Stimulated activated CD8-positive, alpha-beta memory T cell treated with anti-CD3 and anti-CD28 coated beads, Interleukin-12 subunit alpha, Interleukin-12 subunit beta, amount 100 ng/mL, for 4 hours (primary cell): ENCODE measurements at regions not wholly inside any gene's neighbourhood (a gene's known extent, or its start where the extent isn't known, plus 50 kb on each side); places are given as distances from the start of the nearest gene placed in this dataset.

Source experiments
- DNase-seq: peaks from one replicate; pipeline ENCODE4 v3.0.0-alpha.2; 2020; ENCODE audit warnings: low read depth

- DNase-seq, result no peak
These were observed 160.4 kb upstream of the PWP1 start for GRCh38 chr12:107525063-107525718.

- no peak for DNase-seq
These were observed 159.7 kb upstream of the PWP1 start for GRCh38 chr12:107525719-107526554.

DNA sequence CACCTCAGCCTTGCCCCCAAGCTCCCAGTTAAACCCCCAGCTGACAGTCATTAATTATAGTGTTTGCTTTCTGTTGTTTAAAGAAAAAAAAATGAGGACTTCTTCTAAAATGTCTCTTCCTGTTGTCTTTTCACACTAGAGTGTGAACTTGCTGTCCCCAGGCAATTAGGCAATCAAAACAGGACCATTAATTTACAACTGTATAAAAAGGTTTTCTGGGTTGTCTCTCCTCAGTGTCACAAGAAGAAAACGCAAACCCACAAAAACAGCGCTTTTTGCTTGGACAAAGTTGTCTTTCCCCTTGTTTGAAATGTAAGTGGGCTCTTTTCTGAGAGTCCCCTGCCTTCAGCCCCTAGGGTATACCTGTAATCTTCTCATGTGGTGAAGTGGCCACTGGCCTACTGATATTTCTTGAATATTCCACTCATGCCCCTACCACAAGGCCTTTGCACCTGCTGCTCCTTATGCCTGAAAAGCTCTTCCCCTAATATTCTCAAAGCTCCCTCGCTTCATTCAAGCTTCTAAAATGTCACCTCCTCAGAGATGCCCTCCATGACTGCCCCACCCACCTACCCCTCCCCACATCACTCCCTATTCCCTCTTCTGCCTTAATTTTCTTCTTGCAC is 158.9 kb upstream of the PWP1 start:
- no peak for DNase-seq

DNA sequence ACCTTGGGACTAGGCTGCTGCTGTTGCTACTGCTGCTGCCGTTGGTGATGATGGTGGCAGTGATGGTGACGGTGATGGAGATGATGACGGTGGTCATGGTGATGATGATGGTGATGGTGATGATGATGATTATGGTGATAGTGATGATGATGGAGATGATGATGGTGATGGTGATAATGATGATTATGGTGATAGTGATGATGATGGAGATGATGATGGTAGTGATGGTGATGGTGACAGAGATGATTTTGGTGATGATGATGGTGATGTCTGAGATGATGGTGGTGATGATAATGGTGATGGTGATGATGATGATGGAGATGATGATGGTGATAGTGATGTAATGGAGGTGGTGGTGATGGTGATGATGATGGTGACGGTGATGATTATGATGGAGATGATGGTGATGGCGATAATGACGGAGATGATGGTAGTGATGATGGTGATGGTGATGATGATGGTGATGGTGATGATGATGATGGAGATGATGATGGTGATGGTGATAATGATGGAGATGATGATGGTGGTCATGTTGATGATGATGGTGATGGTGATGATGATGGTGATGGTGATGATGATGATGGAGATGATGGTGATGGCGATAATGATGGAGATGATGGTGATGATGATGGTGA is 156.8 kb upstream of the PWP1 start:
- no peak for DNase-seq

DNA sequence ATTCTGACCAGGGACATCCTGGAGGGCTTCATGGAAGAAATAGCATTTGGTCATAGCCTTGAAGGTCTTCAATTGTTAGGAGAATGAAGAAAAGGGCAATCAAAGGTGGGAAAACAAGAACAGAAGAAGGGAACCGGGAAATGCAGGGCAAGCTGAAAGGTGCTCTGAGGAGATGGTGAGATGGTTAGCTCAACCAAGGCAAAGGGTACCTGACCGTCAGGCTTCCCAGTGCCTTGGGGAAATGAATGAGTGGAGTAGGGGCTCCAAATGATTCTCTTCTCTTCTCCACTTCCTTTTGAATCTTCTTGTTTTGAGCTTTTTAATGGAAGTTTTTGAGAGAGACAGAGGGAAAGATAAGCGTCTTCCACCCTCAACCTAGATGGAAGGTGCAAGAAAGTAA is 155.6 kb upstream of the PWP1 start:
- no peak for DNase-seq

DNA sequence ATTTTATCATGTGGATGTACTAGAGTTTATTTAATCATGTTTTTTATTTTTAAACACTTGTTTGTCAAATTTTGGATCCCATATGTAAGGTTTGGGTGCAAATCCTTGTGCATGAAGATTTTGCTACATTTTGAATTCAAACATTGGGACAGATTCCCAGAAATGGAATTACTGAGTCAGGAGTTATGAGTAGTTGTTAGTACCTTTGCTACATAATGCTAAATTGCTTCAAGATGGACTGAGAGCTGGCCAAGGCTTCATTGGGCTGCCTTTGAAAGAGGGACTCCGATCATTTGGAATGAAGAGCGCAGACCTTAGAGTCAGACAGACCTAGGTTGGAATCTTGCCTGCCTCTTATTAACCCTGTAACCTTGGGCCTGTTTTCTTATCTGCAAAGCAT is 154.9 kb upstream of the PWP1 start:
- no peak for DNase-seq

GRCh38 chr12:107533218-107533617 is 152.4 kb upstream of the PWP1 start:
- no peak for DNase-seq

- no peak for DNase-seq
These were observed 149.0 kb upstream of the PWP1 start for GRCh38 chr12:107536613-107537012.

DNA sequence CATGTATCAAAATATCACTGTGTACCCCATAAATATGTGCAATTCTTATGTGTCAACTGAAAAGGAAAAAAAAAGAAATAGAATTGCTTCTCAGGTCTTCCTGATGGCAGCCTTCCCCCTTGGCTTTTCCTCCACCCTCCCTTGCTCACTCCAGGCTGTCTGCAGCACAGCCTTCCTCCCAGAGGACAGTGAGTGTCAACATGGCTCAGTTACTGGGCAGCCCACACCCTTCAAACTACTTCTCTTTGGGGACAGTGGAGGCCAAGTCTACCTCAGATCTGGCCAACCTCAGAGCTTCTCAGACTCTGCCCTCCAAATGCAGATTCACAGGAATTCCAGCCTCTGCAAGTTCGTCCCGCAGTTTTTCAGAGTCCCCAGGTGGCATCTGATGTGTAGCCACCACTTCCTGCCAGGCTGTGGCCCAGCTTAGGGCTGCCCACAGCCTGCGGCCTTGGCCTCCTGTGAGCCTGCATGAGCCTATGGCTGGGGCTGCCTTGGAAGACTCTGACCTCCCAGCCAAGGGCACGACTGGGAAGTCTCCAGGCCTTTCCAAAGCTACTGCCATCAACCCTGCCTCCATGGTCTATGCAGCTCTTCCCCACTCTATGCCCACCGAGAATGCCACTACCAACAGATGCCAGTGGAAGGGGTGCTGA is 148.0 kb upstream of the PWP1 start:
- DNase-seq, result no peak

GRCh38 chr12:107539196-107539939 is 146.2 kb upstream of the PWP1 start:
- DNase-seq, result no peak

- DNase-seq, result no peak
These were observed 144.4 kb upstream of the PWP1 start for GRCh38 chr12:107541001-107541705.

- DNase-seq, result no peak
These were observed 142.2 kb upstream of the PWP1 start for GRCh38 chr12:107543416-107543815.

- DNase-seq, result no peak
These were observed 141.8 kb upstream of the PWP1 start for GRCh38 chr12:107543841-107544240.

- no peak for DNase-seq
These were observed 140.7 kb upstream of the PWP1 start for GRCh38 chr12:107544937-107545336.

DNA sequence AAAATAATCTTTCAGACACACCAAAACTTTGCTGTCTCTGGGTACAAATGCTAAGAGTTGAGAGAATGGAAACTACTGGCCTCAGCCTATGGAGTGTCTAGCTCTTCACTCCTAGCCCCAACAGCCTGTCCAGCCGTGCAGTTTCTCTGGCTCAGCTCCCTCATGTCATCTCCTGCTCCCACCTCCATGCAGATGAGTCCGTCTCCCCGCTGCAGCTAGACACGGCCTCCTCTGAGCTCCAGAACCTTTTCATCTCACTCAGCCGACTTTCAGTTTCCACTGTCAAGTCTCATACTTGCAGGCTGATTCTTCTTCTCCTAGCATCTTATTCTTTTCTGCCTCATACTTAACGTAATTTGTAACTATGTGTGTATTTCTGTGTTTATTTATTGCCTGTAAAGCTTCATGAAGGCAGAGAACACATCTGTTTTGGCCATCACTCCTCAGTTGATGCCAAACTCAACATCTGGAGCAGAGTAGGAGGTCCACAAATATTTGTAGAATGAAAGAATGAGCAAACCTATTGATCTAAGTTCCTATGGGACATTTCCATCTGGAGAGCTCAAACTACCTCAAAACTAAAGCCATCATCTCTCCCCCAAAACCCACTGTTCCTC is 139.8 kb upstream of the PWP1 start:
- DNase-seq, result no peak

- no peak for DNase-seq
These were observed 138.2 kb upstream of the PWP1 start for GRCh38 chr12:107547389-107547788.

- DNase-seq, result no peak
These were observed 135.7 kb upstream of the PWP1 start for GRCh38 chr12:107549651-107550480.

GRCh38 chr12:107551434-107551833 is 134.2 kb upstream of the PWP1 start:
- DNase-seq, result no peak

GRCh38 chr12:107552263-107552662 is 133.3 kb upstream of the PWP1 start:
- DNase-seq, result no peak
